Smooth muscle cell (in vitro differentiated cells): ENCODE measurements at regions not wholly inside any gene's neighbourhood (a gene's known extent, or its start where the extent isn't known, plus 50 kb on each side); places are given as distances from the start of the nearest gene placed in this dataset.

Experiments used
- DNase-seq: peaks from one replicate; lab custom pipeline; 2025; ENCODE audit not compliant: unreplicated experiment; lab: John Stamatoyannopoulos, UW
- H2AFZ ChIP-seq: fragments of 200-600 bp; sonication (generic); 2 replicates; pipeline ENCODE4 v1.6.0; 2016; ENCODE audit warnings: antibody characterized with exemption, low read depth, mild to moderate bottlenecking
- H3F3A ChIP-seq: fragments of 200-600 bp; sonication (generic); 2 replicates; pipeline ENCODE4 v1.6.0; 2017; ENCODE audit warnings: antibody characterized with exemption, low read depth
- H3K27ac ChIP-seq: fragments of 200-600 bp; sonication (generic); 2 replicates; pipeline ENCODE4 v1.5.1; 2016; ENCODE audit warnings: low read depth, mild to moderate bottlenecking
- H3K27me3 ChIP-seq: fragments of 200-600 bp; sonication (generic); 2 replicates; pipeline ENCODE4 v1.6.1; 2016; ENCODE audit warnings: low read depth, mild to moderate bottlenecking
- H3K36me3 ChIP-seq: fragments of 200-600 bp; sonication (generic); 2 replicates; pipeline ENCODE4 v1.5.1; 2016; ENCODE audit warnings: low read depth
- H3K4me1 ChIP-seq: fragments of 200-600 bp; sonication (generic); 2 replicates; pipeline ENCODE4 v1.5.1; 2016; ENCODE audit warnings: low read depth
- H3K4me2 ChIP-seq: fragments of 200-600 bp; sonication (generic); 2 replicates; pipeline ENCODE4 v1.6.0; 2016; ENCODE audit warnings: mild to moderate bottlenecking
- H3K4me3 ChIP-seq: fragments of 200-600 bp; sonication (generic); 2 replicates; pipeline ENCODE4 v1.5.1; 2016; ENCODE audit warnings: mild to moderate bottlenecking
- H3K79me2 ChIP-seq: fragments of 200-600 bp; sonication (generic); 2 replicates; pipeline ENCODE4 v1.6.0; 2016; ENCODE audit warnings: low read depth, mild to moderate bottlenecking
- H3K9ac ChIP-seq: fragments of 200-600 bp; sonication (generic); 2 replicates; pipeline ENCODE4 v1.6.0; 2016; ENCODE audit warnings: low read depth
- H3K9me3 ChIP-seq: fragments of 200-600 bp; sonication (generic); replicated peaks from 2 replicates; pipeline ENCODE4 v1.5.1; 2016; ENCODE audit warnings: low read depth
- H4K20me1 ChIP-seq: fragments of 200-600 bp; sonication (generic); 2 replicates; pipeline ENCODE4 v1.6.0; 2016; ENCODE audit warnings: low read depth
- WGBS: methylation state at CpG from one replicate; pipeline ENCODE4 v1.1.7; 2016; ENCODE audit warnings: low lambda C conversion rate; 5-methylcytosine and 5-hydroxymethylcytosine counted together
- TF ChIP-seq, protein P1 (sequence below): fragments of 200-600 bp; sonication (generic); IDR thresholded peaks from 2 replicates; pipeline ENCODE4 v1.5.1; 2017; ENCODE audit warnings: borderline replicate concordance, mild to moderate bottlenecking, antibody characterized with exemption; ENCODE audit not compliant: insufficient read depth, poor library complexity, severe bottlenecking

- Histone ChIP-seq H3K27me3 (peaks cover 6% of the 10 kb centered on the region), H2AFZ (no peak overlapping the region), H3K4me3 (no peak overlapping the region), H3K9me3 (no peaks in the 10 kb centered on the region), H3K9ac (no peak overlapping the region), H3F3A (no peaks in the 10 kb centered on the region), H4K20me1 (no peaks in the 10 kb centered on the region), H3K4me2 (no peak overlapping the region), H3K36me3 (no peaks in the 10 kb centered on the region), H3K4me1 (no peaks in the 10 kb centered on the region), H3K79me2 (no peaks in the 10 kb centered on the region), H3K27ac (no peak overlapping the region)
- TF ChIP-seq, protein P1, sequence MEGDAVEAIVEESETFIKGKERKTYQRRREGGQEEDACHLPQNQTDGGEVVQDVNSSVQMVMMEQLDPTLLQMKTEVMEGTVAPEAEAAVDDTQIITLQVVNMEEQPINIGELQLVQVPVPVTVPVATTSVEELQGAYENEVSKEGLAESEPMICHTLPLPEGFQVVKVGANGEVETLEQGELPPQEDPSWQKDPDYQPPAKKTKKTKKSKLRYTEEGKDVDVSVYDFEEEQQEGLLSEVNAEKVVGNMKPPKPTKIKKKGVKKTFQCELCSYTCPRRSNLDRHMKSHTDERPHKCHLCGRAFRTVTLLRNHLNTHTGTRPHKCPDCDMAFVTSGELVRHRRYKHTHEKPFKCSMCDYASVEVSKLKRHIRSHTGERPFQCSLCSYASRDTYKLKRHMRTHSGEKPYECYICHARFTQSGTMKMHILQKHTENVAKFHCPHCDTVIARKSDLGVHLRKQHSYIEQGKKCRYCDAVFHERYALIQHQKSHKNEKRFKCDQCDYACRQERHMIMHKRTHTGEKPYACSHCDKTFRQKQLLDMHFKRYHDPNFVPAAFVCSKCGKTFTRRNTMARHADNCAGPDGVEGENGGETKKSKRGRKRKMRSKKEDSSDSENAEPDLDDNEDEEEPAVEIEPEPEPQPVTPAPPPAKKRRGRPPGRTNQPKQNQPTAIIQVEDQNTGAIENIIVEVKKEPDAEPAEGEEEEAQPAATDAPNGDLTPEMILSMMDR = no peak
- DNase-seq = no peak
- 79% methylated on average over 2 of the region's 2 CpGs for WGBS
Measured at GRCh38 chr1:13976485-13976884, 276.5 kb downstream of the PRDM2 start.

DNA sequence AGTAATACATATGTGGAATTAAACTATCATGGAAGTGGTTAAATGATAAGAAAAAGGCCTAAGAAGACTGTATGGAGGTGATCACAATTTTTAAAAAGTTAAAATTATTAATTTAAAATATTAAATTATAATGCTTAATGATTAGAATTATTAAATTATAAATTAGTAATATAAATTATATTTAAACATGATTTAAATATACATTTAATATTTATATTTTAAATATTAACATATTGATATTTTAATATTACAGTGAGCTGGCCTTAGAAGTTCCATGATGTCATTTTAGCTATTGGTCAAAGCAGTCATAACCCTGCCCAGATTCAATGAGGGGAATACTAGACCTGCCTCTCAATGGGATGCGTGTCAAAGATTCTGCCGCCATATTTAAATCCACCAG is 281.2 kb downstream of the PRDM2 start:
- Histone ChIP-seq H3K79me2 (no peaks in the 10 kb centered on the region), H3K9me3 (no peaks in the 10 kb centered on the region), H4K20me1 (no peaks in the 10 kb centered on the region), H3K27me3 (no peaks in the 10 kb centered on the region), H3K36me3 (no peaks in the 10 kb centered on the region), H3K4me3 (no peak overlapping the region), H2AFZ (no peak overlapping the region), H3K4me1 (no peaks in the 10 kb centered on the region), H3K27ac (no peak overlapping the region), H3F3A (no peaks in the 10 kb centered on the region), H3K4me2 (no peak overlapping the region), H3K9ac (no peak overlapping the region)
- TF ChIP-seq, protein P1 = no peak
- WGBS = 96% methylated on average over 2 of the region's 2 CpGs
- no peak for DNase-seq

DNA sequence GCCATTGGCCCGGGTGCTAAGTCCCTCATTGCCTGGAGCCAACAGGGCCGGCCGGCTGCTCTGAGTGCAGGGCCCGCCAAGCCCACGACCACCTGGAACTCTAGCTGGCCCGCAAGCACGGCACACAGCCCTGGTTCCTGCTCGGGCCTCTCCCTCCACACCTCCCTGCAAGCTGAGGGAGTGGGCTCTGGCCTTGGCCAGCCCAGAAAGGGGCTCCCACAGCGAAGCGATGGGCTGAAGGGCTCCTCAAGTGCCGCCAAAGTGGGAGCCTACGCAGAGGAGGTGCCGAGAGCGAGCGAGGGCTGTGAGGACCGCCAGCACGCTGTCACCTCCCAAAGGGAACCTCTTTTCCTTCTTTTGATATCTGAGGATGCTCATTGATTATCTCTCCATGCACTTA is 283.4 kb downstream of the PRDM2 start:
- 95% methylated on average over 17 of the region's 17 CpGs for WGBS
- TF ChIP-seq, protein P1 = no peak
- Histone ChIP-seq H3K79me2 (no peaks in the 10 kb centered on the region), H3K4me2 (no peak overlapping the region), H3K9ac (no peak overlapping the region), H3K27me3 (no peaks in the 10 kb centered on the region), H2AFZ (no peak overlapping the region), H3K9me3 (no peaks in the 10 kb centered on the region), H3K36me3 (no peaks in the 10 kb centered on the region), H3F3A (no peaks in the 10 kb centered on the region), H3K4me1 (no peaks in the 10 kb centered on the region), H3K4me3 (no peak overlapping the region), H3K27ac (no peak overlapping the region), H4K20me1 (no peaks in the 10 kb centered on the region)
- DNase-seq = no peak

- H2AFZ ChIP-seq = no peak overlapping the region
- WGBS = 85% methylated on average over 5 of the region's 5 CpGs
- H3F3A ChIP-seq = no peaks in the 10 kb centered on the region
- H3K36me3 ChIP-seq = no peaks in the 10 kb centered on the region
- H3K9ac ChIP-seq = no peak overlapping the region
- no peaks in the 10 kb centered on the region for H3K27me3 ChIP-seq
- DNase-seq = no peak
- no peak overlapping the region for H3K4me3 ChIP-seq
- H4K20me1 ChIP-seq = no peaks in the 10 kb centered on the region
- no peaks in the 10 kb centered on the region for H3K9me3 ChIP-seq
- no peaks in the 10 kb centered on the region for H3K79me2 ChIP-seq
- TF ChIP-seq, protein P1 = no peak
- H3K27ac ChIP-seq = no peak overlapping the region
- no peak overlapping the region for H3K4me2 ChIP-seq
- no peaks in the 10 kb centered on the region for H3K4me1 ChIP-seq
Measured at GRCh38 chr1:13990939-13991338, 291.0 kb downstream of the PRDM2 start.
